H9 (cell line): ENCODE measurements at regions not wholly inside any gene's neighbourhood (a gene's known extent, or its start where the extent isn't known, plus 50 kb on each side); places are given as distances from the start of the nearest gene placed in this dataset.

Experiments used
- DNase-seq: peaks from one replicate; pipeline ENCODE4 v3.0.0-alpha.2; 2017
- H2AFZ ChIP-seq: one replicate; pipeline ENCODE4 v1.6.1; 2013; ENCODE audit warnings: mild to moderate bottlenecking, low read length, control low read depth, moderate library complexity
- H2AK5ac ChIP-seq: 2 replicates; pipeline ENCODE4 v1.6.1; 2013; ENCODE audit warnings: low read length, control low read depth, mixed read lengths; ENCODE audit not compliant: insufficient read length
- H2BK120ac ChIP-seq: one replicate; pipeline ENCODE4 v1.6.1; 2013; ENCODE audit warnings: low read depth, mild to moderate bottlenecking, low read length, control low read depth, inconsistent platforms; ENCODE audit not compliant: poor library complexity, severe bottlenecking
- H2BK12ac ChIP-seq: 2 replicates; pipeline ENCODE4 v1.6.1; 2013; ENCODE audit warnings: low read length, control low read depth, mixed read lengths, low read depth; ENCODE audit not compliant: insufficient read length
- H2BK15ac ChIP-seq: 2 replicates; pipeline ENCODE4 v1.6.1; 2013; ENCODE audit warnings: low read depth, low read length, control low read depth
- H2BK20ac ChIP-seq: one replicate; pipeline ENCODE4 v1.6.1; 2013; ENCODE audit warnings: low read depth, mild to moderate bottlenecking, low read length, control low read depth, inconsistent platforms; ENCODE audit not compliant: poor library complexity, severe bottlenecking
- H2BK5ac ChIP-seq: 2 replicates; pipeline ENCODE4 v1.6.1; 2013; ENCODE audit warnings: low read length, control low read depth, mixed read lengths; ENCODE audit not compliant: insufficient read length
- H3K14ac ChIP-seq: 2 replicates; pipeline ENCODE4 v1.6.1; 2013; ENCODE audit warnings: low read length, control low read depth; ENCODE audit not compliant: insufficient read depth
- H3K18ac ChIP-seq: 2 replicates; pipeline ENCODE4 v1.6.1; 2013; ENCODE audit warnings: low read depth, mild to moderate bottlenecking, mixed read lengths, low read length, control low read depth; ENCODE audit not compliant: insufficient read length
- H3K23ac ChIP-seq: 2 replicates; pipeline ENCODE4 v1.6.1; 2013; ENCODE audit warnings: low read length, control low read depth, mixed read lengths, low read depth; ENCODE audit not compliant: insufficient read length
- H3K23me2 ChIP-seq: 2 replicates; pipeline ENCODE4 v1.6.1; 2013; ENCODE audit warnings: low read depth, mild to moderate bottlenecking, mixed read lengths, low read length, control low read depth; ENCODE audit not compliant: insufficient read length, poor library complexity, severe bottlenecking
- H3K27ac ChIP-seq: 2 replicates; pipeline ENCODE4 v1.5.1; 2013; ENCODE audit warnings: low read length, control low read depth, mixed read lengths, low read depth; ENCODE audit not compliant: insufficient read length
- H3K27me3 ChIP-seq: 2 replicates; pipeline ENCODE4 v1.6.1; 2013; ENCODE audit warnings: low read length, control low read depth, inconsistent platforms; ENCODE audit not compliant: insufficient read depth
- H3K4ac ChIP-seq: 2 replicates; pipeline ENCODE4 v1.6.1; 2013; ENCODE audit warnings: low read depth, mild to moderate bottlenecking, control low read depth, inconsistent platforms, low read length, moderate library complexity
- H3K4me1 ChIP-seq: 2 replicates; pipeline ENCODE4 v1.6.1; 2013; ENCODE audit warnings: low read length, control low read depth, inconsistent platforms; ENCODE audit not compliant: insufficient read depth
- H3K4me2 ChIP-seq: 2 replicates; pipeline ENCODE4 v1.6.1; 2013; ENCODE audit warnings: low read length, control low read depth, mixed read lengths; ENCODE audit not compliant: insufficient read length, insufficient read depth
- H3K56ac ChIP-seq: 2 replicates; pipeline ENCODE4 v1.6.1; 2013; ENCODE audit warnings: low read depth, mild to moderate bottlenecking, mixed read lengths, low read length, control low read depth; ENCODE audit not compliant: insufficient read length
- H3K79me1 ChIP-seq: 2 replicates; pipeline ENCODE4 v1.6.1; 2013; ENCODE audit warnings: low read depth, mild to moderate bottlenecking, moderate library complexity, low read length, control low read depth, inconsistent platforms; ENCODE audit not compliant: insufficient read depth, poor library complexity, severe bottlenecking
- H3K79me2 ChIP-seq: 2 replicates; pipeline ENCODE4 v1.6.1; 2013; ENCODE audit warnings: low read length, control low read depth, inconsistent platforms; ENCODE audit not compliant: insufficient read depth
- H3K9ac ChIP-seq: 2 replicates; pipeline ENCODE4 v1.6.1; 2013; ENCODE audit warnings: low read length, control low read depth, mixed read lengths; ENCODE audit not compliant: insufficient read length; ENCODE audit errors: extremely low read depth
- H3K9me3 ChIP-seq: one replicate; pipeline ENCODE4 v1.6.1; 2013; ENCODE audit warnings: low read depth, low read length, inconsistent platforms; ENCODE audit not compliant: control insufficient read depth
- H3T11ph ChIP-seq: one replicate; pipeline ENCODE4 v1.6.1; 2013; ENCODE audit warnings: mild to moderate bottlenecking, low read length, control low read depth, inconsistent platforms
- H4K20me1 ChIP-seq: one replicate; pipeline ENCODE4 v1.6.1; 2013; ENCODE audit not compliant: control insufficient read depth, insufficient read length, insufficient read depth
- H4K5ac ChIP-seq: 2 replicates; pipeline ENCODE4 v1.6.1; 2013; ENCODE audit warnings: low read depth, mild to moderate bottlenecking, mixed read lengths, low read length, control low read depth; ENCODE audit not compliant: insufficient read length
- H4K8ac ChIP-seq: replicated peaks from 2 replicates; pipeline ENCODE4 v1.6.1; 2013; ENCODE audit warnings: low read length, control low read depth, mixed read lengths, low read depth; ENCODE audit not compliant: insufficient read length
- H4K91ac ChIP-seq: 2 replicates; pipeline ENCODE4 v1.6.1; 2013; ENCODE audit warnings: low read depth, mild to moderate bottlenecking, moderate library complexity, mixed read lengths, low read length, control low read depth; ENCODE audit not compliant: insufficient read length
- H3K27ac Mint-ChIP-seq, 3 experiments: 2 replicates in 2 of 3; 3 replicates in 1 of 3; pipeline ENCODE4 v1.8.0; 2020 to 2021; ENCODE audit warnings: mixed read lengths in 3 of 3, mild to moderate bottlenecking in 1 of 3, moderate library complexity in 1 of 3
- H3K27me3 Mint-ChIP-seq: 2 replicates; pipeline ENCODE4 v1.8.0; 2021; ENCODE audit warnings: low read depth, mild to moderate bottlenecking, moderate library complexity, mixed read lengths
- H3K36me3 Mint-ChIP-seq, 3 experiments: 2 replicates in 2 of 3; 3 replicates in 1 of 3; pipeline ENCODE4 v1.8.0; 2020 to 2021; ENCODE audit warnings: low read depth in 3 of 3, mixed read lengths in 3 of 3; ENCODE audit not compliant: insufficient read depth in 1 of 3
- H3K4me1 Mint-ChIP-seq, 2 experiments: 2 replicates each; pipeline ENCODE4 v1.8.0; 2020; ENCODE audit warnings: mixed read lengths in 2 of 2
- H3K4me3 Mint-ChIP-seq, 2 experiments: 2 replicates in 1 of 2; 3 replicates in 1 of 2; pipeline ENCODE4 v1.8.0; 2020 to 2021; ENCODE audit warnings: mild to moderate bottlenecking in 2 of 2, mixed read lengths in 2 of 2, moderate library complexity in 1 of 2
- H3K9me3 Mint-ChIP-seq, 2 experiments: 2 replicates in 1 of 2; 3 replicates in 1 of 2; pipeline ENCODE4 v1.8.0; 2020; ENCODE audit warnings: mild to moderate bottlenecking in 2 of 2, mixed read lengths in 2 of 2, moderate library complexity in 1 of 2
- WGBS: extraction: QIAGEN DNeasy Blood & Tissue Kit; methylation state at CpG from one replicate; pipeline ENCODE4 v1.1.7; 2013; ENCODE audit warnings: missing lambda C conversion rate, low lambda C conversion rate, mixed read lengths; ENCODE audit not compliant: insufficient read length; ENCODE audit errors: extremely low coverage; 5-methylcytosine and 5-hydroxymethylcytosine counted together
- TF ChIP-seq, protein P1 (sequence below): fragments of 200-600 bp; sonication (generic); conservative IDR thresholded peaks from 3 replicates; pipeline ENCODE4 v1.8.0; 2021; ENCODE audit warnings: antibody characterized with exemption, mild to moderate bottlenecking

DNA sequence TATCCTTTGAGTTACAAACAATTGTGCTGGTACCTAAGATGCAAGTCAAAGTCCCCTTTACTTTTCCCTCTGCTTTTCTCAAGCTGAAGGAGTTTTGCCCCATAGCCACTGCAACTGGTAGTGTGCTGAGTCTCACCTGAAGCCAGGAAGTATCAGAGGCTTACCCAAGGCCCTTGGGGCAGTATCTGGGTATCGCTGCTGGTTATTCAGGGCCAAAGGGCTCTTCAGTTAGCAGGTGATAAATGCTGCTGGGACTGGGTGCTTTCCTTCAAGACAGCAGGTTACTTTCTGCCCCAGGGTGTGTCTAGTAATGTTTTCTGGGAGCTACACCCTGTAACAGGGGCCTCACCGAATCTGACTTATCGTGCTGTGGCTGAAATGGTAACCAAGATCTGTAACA is 90.4 kb upstream of the SLC6A14 start:
- DNase-seq = no peak
- Histone ChIP-seq H3K18ac (no peak overlapping the region), H3K4me2 (no peak overlapping the region), H2BK120ac (no peak overlapping the region), H3K56ac (no peak overlapping the region), H2BK20ac (no peak overlapping the region), H4K5ac (no peak overlapping the region), H3K79me1 (no peaks in the 10 kb centered on the region), H2BK12ac (no peak overlapping the region), H4K91ac (no peak overlapping the region), H3K9me3 (no peaks in the 10 kb centered on the region), H2BK15ac (no peak overlapping the region), H3K4me1 (no peaks in the 10 kb centered on the region), H3K79me2 (no peaks in the 10 kb centered on the region), H2AK5ac (no peak overlapping the region), H2AFZ (no peak overlapping the region), H2BK5ac (no peak overlapping the region), H3K27ac (no peak overlapping the region), H3K23me2 (no peaks in the 10 kb centered on the region), H3T11ph (no peak overlapping the region), H4K20me1 (no peaks in the 10 kb centered on the region), H3K14ac (no peak overlapping the region), H3K23ac (no peak overlapping the region), H4K8ac (no peak overlapping the region), H3K4ac (no peak overlapping the region), H3K27me3 (no peaks in the 10 kb centered on the region), H3K9ac (no peak overlapping the region)
- no peaks in the 10 kb centered on the region for H3K4me1 Mint-ChIP-seq
- TF ChIP-seq, protein P1, sequence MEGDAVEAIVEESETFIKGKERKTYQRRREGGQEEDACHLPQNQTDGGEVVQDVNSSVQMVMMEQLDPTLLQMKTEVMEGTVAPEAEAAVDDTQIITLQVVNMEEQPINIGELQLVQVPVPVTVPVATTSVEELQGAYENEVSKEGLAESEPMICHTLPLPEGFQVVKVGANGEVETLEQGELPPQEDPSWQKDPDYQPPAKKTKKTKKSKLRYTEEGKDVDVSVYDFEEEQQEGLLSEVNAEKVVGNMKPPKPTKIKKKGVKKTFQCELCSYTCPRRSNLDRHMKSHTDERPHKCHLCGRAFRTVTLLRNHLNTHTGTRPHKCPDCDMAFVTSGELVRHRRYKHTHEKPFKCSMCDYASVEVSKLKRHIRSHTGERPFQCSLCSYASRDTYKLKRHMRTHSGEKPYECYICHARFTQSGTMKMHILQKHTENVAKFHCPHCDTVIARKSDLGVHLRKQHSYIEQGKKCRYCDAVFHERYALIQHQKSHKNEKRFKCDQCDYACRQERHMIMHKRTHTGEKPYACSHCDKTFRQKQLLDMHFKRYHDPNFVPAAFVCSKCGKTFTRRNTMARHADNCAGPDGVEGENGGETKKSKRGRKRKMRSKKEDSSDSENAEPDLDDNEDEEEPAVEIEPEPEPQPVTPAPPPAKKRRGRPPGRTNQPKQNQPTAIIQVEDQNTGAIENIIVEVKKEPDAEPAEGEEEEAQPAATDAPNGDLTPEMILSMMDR = no peak
- H3K36me3 Mint-ChIP-seq = no peaks in the 10 kb centered on the region
- H3K9me3 Mint-ChIP-seq = no peaks in the 10 kb centered on the region
- no peak overlapping the region for H3K4me3 Mint-ChIP-seq
- H3K27me3 Mint-ChIP-seq = peaks cover 10% of the 10 kb centered on the region
- H3K27ac Mint-ChIP-seq = no peak overlapping the region
- no CpG with 5 or more reads among the region's 3 CpGs for WGBS
